Hepatic stellate cell (primary cell): ENCODE measurements at regions not wholly inside any gene's neighbourhood (a gene's known extent, or its start where the extent isn't known, plus 50 kb on each side); places are given as distances from the start of the nearest gene placed in this dataset.

Experiments
- DNase-seq: peaks from one replicate; pipeline ENCODE4 v3.0.0; 2011; ENCODE audit warnings: low spot score

DNA sequence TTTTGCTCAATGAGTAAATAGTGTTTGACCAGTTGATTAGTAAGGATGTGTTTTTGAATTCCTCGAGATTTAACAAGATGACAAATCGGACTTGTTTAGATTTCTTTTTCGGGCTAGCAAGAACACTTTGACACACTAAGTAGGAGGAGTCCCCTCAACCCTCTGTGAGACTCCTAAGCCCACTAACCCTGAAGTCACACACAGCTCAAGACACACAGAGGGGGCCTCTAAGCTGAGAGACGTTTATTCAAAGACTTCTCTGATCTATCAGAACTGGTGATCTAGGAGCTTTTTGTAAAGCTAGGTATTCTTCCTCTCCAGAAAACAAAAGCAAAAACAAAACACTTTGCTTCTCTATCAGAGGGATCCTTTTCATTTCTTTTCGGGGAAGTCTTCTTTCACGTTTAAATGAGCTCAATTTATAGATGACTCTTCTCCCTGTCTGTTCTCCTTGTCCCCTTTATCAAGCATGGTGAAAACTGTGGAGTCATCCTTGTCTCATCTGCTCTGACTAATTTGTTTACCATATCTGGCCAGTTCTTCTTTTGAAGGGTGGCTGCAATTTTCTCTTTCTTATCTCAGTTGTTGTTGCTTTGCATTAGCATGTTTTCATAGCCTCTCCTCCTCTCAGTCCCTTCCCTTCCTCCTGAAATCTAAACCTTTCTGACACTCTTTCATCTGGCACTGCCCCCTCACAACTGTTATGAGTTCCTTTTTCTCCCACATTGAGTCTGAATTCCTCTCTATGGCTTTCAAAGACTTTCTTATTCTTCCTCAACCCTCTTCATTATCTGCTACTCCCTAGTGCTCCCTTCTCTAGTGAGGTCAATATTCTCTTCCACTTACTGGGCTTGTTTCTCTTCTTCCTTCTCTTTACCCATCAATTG is 68.5 kb upstream of the RAI14 start:
- DNase-seq = peak; percentile 24

DNA sequence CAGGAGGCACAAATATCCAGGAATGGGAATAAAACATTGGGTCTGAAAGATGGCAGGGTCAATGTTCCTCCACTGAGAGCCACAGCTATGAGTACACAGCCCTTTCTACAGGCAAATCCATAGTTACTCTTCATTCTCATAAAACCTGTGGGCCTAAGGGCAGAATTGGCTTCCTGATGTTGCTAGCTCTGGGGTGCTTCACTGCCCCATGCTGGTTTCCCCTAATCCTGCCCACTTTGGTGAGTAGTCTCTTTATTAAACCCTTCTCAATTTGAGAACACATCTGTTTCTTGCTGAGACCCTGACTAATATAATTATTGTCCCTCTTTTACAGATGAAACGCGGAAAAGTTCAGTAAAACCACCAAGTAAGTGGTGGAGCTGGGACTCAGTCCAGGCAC is 66.3 kb upstream of the RAI14 start:
- no peak for DNase-seq

DNA sequence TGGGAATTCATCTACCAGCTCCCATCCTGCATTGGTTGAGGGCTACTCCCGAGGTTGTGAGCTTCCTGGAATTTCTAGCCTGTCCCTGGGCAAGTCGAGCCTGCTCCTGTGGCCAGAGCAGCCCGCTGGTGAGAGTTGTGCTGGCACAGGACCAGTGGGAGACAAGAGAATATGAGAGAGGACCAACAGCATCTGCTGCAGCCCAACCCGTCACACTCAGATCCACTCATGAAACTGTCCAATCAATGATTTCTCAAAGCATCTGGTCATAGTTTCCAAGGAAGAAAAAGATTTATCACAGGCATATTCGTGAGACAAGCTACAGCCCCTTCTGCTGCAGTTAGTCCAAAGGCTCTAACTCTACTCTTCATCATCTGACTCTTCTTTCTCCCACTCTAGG is 64.4 kb upstream of the RAI14 start:
- DNase-seq = no peak

GRCh38 chr5:34597034-34598027 is 58.8 kb upstream of the RAI14 start:
- no peak for DNase-seq

DNA sequence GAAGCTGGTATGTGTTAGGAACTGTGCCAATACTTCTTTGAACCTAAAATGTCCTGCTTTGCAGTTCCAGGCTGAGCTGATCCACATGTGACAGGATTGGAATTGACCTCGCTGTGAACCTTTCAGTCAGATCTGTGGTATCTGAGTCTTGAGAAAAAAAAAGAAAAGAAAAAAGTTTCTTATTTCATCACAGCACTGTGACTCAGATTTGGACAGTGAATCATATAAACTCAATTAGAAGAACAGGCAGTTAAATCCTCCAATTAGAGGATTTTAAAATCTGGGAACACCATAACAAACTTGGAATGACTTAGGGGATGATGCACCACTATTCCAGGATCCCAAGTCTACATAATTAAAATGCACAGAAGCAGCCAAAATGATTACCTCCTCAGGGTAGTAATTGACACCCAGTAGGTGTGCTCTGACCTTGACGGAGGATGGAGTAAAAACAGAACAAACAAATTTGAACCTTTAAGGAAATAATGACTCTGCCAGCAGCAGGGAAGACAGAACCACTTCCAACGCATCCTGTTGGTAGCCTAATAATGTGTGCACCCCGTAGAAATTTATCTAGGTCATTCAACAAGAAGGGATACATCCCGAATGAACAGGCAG is 57.8 kb upstream of the RAI14 start:
- peak; percentile 74 for DNase-seq

GRCh38 chr5:34599471-34600117 is 56.5 kb upstream of the RAI14 start:
- no peak for DNase-seq

DNA sequence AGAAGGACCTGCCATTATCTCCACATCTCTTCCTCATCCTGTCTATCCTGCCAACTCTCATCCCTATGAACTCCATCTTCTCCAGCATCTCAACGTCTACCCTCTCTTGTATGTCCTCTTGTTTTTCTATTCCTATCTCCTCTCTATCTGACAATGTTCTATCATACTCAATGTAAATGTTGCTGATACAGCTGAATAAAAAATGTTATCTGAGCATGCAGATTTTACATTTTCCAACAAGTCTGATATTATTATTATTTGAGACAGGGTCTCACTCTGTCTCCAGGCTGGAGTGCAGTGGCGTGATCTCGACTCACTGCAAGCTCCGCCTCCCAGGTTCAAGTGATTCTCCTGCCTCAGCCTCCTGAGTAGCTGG is 56.0 kb upstream of the RAI14 start:
- no peak for DNase-seq

- no peak for DNase-seq
These were observed 52.8 kb upstream of the RAI14 start for GRCh38 chr5:34603378-34603777.

GRCh38 chr5:34604119-34604675 is 51.9 kb upstream of the RAI14 start:
- DNase-seq = no peak

- no peak for DNase-seq
These were observed 50.0 kb upstream of the RAI14 start for GRCh38 chr5:34606101-34606500.
